ENCODE measurements at regions not wholly inside any gene's neighbourhood (a gene's known extent, or its start where the extent isn't known, plus 50 kb on each side); places are given as distances from the start of the nearest gene placed in this dataset.

- TF ChIP-seq ZNF274 (IDR thresholded peaks at IDR 0.05; ENCODE audit: low read depth, low read length) (no peak), YY1 (IDR thresholded peaks at IDR 0.05; ENCODE audit: insufficient read depth, insufficient read length) (no peak), SUZ12 (IDR thresholded peaks at IDR 0.05; ENCODE audit: extremely low read depth, insufficient read depth, insufficient read length) (no peak)
These were observed 150.3 kb upstream of the CHST15 start for GRCh38 chr10:124243702-124244121.

Measured in NT2/D1 (cell line).